Midbrain (tissue), 1 donor: ENCODE measurements at regions not wholly inside any gene's neighbourhood (a gene's known extent, or its start where the extent isn't known, plus 50 kb on each side); places are given as distances from the start of the nearest gene placed in this dataset.
A peak's percentile ranks its signal among the peaks of the same experiment; 100 is the strongest.
"Not testable (repeated sequence)": the region's sequence is repeated elsewhere in the genome, so short reads cannot be mapped to it uniquely, and the experiment has no call there.

Source experiments
- DNase-seq: peaks from one replicate; lab custom pipeline; 2025; lab: John Stamatoyannopoulos, UW

DNA sequence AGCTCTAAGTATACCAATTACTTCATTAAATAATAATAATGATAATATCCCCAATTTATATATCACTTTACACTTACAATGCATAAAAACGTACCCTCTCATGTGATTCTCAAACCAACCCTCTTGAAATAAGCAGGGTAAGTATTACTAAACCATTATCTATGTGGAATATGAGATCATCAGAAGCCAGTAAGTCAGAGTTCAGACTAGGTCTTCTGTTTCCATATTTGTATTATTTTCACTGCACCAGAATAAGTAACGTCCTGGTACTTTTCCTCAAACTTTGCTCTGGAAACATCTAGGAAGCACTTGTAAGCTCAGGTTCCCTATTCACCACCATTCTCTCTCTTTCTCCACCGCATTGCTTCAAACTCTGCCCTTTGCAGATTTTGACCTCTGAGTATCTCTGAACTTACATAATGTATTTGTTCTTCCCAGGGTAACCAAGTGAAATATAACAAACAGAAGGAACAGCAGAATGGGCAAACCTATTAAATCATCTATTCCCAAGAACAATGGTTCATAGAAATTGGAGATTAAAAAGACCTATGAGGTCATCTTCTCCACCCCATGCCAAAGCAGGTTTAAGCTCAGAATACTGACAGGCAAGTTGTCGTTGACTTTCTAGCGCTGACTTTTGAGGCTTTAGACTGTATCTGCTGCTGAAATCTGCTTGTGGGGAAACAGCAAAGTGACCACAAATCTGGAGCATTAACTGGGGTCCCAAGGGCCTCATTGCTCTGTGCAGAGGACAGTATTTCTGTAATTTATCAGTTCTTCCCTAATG, 161.3 kb upstream of the FAR2 start:
- DNase-seq: no peak

DNA sequence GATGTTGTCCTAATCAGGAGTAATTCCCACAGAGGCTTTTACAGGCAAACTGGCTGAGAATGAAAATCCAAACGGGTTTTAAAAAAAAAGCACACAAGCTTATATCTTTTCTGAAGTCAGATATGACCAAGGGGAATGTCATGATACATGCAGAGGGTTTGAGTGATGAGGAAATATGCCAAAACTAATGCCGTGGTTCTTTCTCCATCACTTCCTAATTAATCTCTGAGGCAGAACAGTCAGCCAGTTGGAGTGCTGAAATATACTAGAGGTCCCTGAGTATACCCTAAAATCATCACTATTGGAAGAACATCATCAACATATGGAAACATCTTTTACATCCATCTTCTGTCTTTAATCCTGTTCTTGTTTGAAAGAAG, 160.8 kb upstream of the FAR2 start:
- DNase-seq: no peak

DNA sequence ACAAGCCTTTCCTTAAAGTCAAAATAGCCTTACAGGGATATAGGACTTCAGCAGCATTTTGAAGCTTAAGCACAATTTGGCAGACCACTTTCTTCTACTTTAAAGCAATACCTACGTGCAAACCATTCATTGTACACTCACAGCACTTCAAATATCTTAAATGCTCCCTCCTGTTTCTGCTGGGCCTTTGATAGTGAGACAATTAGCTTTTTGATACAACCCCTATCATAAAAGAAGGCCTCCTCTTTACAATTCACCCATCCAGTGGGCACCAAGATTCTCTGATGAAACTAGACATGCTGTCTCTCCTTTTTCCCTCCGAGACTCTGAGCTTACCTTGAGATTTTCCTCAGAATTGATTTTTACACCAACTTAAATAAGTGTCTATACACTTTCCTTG, 157.5 kb upstream of the FAR2 start:
- no peak for DNase-seq

DNA sequence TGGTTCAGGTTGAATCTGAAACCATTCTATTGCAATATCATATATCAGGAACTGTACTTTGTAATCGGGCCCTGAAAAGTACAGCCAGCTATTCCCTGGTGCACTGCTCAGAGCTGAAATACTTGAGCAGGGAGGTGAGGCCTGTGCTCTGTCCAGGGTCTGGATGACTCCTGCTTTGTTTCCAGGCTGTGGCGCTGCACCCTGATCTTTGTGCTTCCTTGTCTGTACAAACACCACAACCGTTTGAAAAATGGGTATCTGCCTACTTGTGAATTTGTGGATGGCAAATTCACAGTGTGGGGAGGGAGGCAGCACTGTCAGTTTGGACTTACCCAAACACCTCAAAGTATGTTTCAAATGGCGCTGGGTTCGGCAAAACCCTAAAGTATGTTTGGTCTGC, 155.4 kb upstream of the FAR2 start:
- DNase-seq: no peak

DNA sequence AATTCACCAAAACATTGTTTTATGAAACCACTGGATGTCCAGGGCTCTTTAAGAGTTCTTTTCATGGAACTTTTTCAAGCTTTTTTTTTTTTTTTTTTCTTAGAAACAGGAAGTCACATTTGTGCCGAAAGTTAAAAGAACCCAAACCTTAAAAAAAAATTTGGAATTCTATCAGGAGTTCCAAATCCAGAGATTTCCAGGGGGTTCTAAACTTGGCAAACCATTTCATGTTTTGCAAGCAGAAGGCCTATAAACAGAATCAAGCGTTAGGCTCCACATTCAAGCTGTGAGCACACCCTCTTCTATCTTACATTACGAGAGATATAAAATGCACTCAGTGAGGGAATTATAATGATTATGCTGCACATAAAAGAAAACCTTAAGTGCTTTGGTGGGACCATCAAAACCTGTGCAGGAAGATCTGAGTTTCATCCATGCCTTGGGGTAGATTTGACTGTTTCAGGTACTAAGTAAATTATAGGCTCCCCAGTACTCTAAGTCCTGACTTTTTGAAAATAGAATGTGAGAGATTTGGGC, 154.8 kb upstream of the FAR2 start:
- DNase-seq: no peak

DNA sequence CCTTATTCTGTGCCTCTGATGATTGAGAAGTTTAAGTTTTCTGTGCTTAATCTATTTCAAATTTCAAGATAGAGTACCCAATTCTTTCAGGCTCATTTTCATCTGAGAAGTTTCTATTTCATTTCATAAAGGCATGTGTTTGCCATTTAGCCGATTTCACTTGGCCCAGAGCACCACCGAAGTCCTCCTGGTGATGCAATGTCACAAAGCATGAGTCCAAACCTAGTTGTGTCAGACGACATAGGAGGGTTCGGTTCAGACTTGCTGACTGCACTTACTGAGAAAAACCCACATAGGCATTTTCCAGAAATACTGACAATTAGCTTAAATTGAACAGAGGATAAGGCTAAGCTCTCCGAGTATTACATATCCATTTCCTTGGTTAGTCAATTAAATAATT, 152.4 kb upstream of the FAR2 start:
- DNase-seq: no peak

DNA sequence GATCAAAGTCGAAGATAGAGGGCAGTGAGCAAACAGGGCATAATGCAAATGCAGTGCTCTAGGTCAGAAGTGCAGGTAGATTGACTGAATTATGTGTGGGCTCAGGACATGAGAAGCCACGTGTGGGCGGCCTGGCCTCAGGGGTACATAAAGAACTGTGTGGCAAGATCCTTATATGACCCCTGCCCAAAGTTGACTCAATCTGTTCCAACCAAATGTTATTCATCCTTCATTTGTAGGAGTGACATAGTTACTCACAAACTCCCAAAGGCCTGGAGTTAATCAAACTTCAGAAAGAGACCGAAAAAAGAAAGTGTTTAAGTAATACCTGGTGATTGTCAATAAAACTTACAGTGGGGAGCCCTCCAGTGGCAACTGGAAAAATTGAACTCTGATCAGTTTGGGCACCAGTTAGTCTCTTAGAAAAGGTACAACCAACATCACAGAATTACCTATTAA, 150.4 kb upstream of the FAR2 start:
- peak; percentile 27 for DNase-seq

DNA sequence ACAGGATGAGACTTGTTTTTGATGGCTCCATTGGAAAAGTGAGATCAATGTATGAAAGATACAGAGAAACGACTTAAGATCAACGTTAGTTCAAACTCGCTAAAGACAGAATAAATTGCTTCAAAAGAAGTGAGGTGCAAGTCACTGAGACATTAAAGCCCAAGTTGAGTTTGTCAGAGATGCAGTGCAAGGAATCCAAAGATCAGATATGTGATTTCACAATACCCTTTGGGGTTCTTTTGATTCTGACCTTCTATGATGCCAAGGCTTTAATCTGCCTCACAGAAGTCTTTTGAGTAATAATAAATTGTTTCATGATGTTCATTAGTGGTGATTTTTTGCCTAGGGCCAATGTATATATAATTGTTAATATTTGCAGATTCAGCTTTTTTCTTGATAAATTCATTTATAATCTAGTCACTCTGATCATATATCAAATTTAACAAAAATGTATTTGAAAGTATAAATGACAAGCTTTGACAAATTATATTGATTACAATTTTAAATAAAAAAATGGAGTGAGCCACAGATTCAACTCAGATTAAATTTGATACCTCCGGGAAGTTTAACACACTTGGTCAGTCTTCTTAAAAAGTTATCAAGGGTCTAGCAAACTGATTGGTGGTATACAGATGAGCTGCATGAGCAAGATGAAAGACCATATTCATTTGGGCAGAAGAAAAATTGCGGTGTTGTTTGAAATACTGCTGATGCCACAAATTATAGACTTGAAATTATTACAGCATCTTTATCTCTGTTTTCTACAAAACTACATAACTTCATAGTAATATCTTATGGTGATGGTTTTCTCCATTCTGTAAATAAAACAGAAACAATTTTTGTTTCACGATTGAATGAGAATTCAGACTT, 144.8 kb upstream of the FAR2 start:
- no peak for DNase-seq

DNA sequence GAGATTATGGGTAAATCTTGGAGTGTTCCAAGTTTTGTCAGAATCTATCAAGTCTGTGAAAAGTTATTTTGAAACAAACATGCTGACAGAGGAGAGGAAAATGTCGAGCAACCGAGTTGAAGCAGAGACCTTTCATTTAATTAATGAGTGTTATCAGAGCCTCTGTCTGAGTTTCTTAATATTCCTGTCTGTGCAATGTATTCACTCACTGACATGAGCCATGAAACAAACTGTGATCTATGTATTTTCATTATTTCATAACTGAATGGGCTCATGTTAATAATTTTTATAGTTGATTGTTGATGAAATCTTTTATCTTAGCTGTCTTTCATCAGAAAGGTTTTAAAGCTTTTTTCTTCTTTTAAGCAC, 144.2 kb upstream of the FAR2 start:
- no peak for DNase-seq

DNA sequence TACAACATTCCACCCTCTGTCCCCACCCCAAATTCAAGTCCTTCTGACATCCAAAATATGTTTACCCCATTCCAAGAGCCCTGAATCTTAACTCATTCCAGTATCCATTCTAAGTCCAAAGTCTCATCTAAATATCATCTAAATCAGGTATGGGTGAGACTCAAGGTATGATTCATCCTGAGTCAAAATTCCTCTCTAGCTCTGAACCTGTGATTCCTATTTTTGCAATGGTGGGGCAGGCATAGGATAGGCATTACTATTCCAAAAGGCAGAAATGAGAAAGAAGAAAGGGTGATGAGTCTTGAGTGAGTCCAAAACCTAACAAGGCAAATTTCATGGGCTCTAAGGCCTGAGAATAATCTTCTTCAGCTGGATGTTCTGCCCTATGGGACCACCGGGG, 140.3 kb upstream of the FAR2 start:
- DNase-seq: no peak

DNA sequence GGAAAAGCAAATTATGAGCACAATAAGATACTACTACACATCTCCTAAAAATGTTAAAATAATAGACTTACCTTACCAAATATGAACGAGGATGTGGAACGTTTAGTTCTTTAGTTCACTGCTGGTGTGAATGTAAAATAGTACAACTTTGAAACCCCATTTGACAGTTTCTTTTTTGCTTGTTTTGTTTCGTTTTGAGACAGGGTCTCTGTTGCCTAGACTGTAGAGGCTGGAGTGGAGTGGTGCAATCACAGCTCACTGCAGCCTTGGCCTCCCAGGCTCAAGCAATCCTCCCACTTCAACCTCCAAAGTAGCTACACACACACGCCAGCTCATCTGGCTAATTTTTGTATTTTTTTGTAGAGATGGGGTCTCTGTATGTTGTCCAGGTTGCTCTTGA, 136.4 kb upstream of the FAR2 start:
- DNase-seq: no peak

DNA sequence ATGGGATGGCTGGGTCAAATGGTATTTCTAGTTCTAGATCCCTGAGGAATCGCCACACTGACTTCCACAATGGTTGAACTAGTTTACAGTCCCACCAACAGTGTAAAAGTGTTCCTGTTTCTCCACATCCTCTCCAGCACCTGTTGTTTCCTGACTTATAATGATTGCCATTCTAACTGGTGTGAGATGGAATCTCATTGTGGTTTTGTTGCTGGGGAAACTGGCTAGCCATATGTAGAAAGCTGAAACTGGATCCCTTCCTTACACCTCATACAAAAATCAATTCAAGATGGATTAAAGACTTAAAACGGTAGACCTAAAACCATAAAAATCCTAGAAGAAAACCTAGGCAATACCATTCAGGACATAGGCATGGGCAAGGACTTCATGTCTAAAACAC, 131.5 kb upstream of the FAR2 start:
- DNase-seq: not testable (repeated sequence)

DNA sequence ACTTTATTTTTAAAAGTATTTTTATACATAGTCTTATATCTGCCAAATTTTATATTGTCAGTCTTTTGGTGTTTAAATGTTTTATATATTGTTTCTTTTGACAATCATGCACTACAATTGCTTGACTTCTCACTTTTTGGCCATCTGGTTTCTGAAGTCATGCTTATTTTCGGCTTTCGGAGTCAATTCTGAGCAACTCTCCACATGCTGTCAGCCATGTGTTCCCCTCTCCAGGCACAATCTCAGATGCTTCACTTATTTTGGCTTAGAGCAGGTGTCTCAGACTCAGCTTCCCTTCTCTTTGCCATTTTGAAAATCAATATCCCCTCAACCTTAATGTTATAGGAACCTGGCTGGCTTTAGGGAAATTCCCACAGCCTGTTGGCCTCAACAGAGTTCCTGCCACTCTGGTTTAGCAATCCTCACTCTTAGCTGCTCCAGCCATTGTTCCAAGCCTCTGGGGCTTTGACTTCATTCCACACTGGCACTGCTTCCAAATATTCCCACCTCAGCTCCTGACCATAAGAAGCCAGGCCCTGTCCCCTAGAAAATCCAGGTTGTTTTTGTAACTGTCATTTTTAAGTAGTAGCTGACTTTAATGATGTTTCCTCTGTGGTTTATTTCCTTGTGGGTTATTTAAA, 125.5 kb upstream of the FAR2 start:
- no peak for DNase-seq

DNA sequence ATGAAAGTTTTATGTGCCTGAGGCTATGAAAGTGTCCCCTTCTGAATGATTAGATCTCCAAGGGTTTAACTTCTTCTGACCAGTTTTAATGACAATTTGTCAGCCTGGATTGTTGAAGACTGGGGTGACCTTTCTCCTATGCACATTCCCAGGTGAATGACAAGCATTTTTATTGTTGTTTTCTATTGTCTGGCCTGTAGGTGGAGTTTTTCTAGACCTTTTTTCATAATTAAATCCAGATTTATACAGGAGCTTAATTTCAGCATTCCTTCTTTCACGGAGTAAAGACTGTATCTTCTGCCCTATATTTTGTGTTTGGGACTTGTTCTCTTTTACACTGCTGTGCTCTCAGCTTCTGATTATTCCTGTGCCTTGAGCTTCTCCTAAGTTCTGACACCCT, 125.0 kb upstream of the FAR2 start:
- DNase-seq: no peak

DNA sequence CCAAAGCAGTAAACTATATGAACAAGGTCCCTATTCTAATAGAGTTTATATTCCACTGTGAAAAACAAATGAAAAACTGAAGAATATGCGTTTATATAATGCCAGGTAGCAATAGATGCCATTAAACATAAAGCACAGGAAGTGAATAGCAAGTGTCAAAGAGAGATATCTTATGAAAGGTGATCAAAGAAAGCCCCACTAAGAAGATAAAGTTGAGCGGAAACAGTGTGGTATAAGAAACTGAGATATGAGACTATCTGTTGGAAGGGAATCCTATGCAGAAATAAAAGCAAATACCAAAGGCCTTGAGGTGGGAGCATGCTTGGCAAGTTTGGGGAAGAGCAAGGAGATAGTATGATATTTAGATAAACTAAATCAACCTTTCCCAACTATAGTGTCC, 123.1 kb upstream of the FAR2 start:
- no peak for DNase-seq

DNA sequence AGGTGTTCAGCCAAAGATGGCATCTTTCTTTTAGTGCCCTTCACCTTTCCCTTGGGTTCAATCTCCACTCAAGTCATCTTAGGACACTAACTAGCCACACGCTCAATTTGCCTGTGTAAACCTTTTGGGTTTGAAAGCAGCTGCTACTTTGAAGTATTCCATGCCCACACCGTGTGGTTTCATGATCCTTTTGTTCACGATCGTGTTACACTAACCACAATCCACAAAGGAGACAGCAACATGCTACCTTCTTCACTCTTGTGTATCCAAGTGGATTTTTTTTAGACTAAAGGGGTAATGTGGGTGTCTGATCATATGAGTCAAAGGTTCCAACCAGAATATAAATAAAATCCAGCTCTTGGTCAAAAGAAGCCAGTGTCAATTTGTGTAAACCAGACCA, 122.7 kb upstream of the FAR2 start:
- no peak for DNase-seq

DNA sequence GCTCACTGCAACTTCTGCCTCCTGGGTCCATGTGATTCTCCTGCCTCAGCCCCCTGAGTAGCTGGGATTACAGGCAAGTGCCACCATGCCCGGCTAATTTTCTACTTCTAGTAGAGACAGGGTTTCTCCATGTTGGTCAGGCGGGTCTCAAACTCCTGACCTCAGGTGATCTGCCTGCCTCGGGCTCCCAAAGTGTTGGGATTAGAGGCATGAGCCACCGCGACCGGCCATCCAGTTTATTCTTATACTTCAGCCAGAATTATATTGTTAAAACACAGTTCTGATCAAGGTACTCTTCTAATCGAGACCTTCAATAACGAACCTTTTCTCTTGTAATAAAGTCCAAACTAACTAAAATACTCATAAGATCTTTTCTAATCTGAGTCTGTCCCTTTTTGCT, 119.6 kb upstream of the FAR2 start:
- DNase-seq: not testable (repeated sequence)

DNA sequence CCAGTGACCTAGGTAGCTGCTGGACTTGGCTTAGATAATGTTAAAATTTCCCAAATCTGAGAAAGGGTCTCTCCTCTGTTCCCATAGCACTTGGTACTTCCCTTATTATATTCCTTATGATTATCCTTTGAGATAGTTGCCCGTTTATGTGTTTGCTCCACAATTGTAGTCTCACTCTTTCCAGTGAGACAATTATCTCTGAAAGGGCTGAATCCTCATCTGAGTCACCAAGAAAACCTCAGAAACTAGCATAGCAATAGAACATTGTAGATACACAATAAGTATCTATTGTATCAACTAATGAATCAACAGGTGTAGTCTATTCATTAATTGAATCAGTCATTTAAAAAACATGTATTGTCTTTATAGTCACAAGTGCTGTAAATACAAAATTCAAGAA, 119.1 kb upstream of the FAR2 start:
- no peak for DNase-seq

DNA sequence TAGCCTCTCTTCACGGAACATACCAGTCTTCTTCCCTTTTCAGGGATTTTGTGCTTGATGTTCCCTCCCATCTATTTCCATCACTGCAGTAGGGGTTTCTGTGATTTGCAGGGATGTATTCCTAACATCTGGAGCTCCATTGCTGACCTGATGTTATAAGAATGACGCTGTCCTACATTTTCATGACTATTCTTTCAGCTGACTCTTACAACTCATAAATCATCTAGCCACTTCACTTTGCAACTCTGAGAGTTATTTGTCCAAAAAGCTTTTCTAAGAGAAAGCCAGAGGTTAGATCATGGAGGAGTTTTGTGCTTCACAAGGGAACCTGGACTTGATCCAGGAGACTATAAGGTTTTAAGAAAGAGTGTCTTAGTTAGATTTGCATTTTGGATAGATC, 116.6 kb upstream of the FAR2 start:
- no peak for DNase-seq

DNA sequence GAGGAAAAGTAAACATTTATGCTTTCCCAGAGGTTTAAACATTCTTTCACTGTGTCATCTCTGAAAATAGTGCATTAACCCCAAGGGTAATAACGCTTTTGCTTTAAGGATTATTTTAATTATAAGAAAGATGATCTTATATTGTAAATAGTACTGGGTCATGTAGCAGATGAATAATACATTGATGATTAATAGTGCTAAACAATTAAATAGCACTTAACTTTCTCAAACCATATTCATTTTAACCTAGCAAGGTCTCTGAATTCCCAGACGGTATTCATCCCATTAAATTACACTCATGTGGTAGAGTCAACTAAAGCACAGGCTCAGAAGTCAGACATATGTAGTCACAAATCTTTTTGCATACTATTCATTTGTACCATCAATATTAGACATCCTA, 115.6 kb upstream of the FAR2 start:
- DNase-seq: no peak

DNA sequence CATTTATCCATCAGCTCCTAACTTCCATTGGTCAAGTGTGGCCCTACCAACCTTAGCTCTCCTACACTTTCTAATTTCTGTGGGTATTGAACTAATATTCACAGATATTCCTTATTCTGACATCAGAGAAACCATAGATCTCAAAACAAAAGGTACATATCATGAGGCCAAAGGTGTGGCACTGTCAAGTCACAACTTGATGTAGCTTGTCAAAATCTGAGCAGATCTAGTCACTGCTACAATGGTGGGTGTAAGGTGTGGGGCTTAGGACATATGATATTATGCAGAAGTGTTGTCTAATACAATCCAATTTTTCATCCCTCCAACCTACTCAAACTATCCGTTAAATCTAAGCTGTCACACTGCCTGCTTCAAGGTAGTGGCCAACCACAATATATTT, 114.0 kb upstream of the FAR2 start:
- no peak for DNase-seq

DNA sequence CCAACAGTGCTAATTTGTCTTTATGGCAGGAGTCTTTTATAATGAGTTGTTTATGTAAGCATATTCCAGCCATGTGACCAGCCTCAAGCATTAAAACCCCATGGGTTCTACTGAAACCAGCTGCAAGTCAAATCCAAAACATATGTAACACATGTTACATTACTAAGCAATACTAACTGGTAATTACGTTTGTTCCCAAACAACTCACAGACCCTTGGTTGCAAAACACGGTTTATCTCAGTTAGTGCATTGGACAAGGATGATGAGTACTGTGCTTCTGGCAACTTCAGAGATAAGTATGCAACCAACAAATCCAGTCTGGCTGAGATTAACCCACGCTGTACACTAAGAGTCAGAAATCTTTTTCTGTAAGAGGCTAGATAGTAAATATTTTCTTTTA, 110.1 kb upstream of the FAR2 start:
- no peak for DNase-seq

DNA sequence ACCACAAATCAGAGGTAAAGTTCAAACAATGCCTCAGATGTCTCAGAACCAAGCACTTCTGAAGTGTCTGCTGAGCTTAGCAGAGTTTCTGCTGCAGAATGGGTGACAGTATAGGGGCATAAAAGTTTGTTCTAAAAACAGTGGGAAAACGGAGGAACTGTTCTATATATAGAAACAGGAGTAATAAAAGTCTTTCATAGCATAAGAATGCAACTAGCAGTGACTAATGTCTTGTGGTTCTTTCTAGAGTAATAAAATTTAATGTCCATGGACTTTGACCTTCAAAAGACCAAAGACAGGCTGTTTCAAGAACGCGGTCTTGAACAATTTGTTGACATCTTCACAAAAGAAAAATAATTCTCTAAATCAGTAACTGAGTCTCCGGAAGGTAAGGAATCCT, 107.5 kb upstream of the FAR2 start:
- DNase-seq: no peak
